K562 (cell line): ENCODE measurements at regions not wholly inside any gene's neighbourhood (a gene's known extent, or its start where the extent isn't known, plus 50 kb on each side); places are given as distances from the start of the nearest gene placed in this dataset.

Source experiments
- ATAC-seq: fragments of 200-7000 bp; cut with Tn5 transposase; 3 replicates; pipeline ENCODE4 v1.9.1; 2020; ENCODE audit warnings: moderate library complexity
- BruUV-seq: library from RNA; stranded (reverse); fragments of 400-500 nt; replicated peaks from 2 replicates; lab custom pipeline; 2021; lab: Mats Ljungman, UMichigan
- CTCF ChIA-PET: fragments of 300-600 bp; formaldehyde crosslinking; extraction: SDS; loops from one replicate; lab custom pipeline; 2021; ENCODE audit warnings: low intra/inter-chr PET ratio; lab: Yijun Ruan, JAX
- POLR2A ChIA-PET: fragments of 300-600, 350-650 bp; sonication (Branson Sonifier 250); formaldehyde crosslinking; extraction: SDS; loops from one replicate; lab custom pipeline; 2021; ENCODE audit warnings: antibody characterized with exemption, inconsistent platforms; lab: Yijun Ruan, JAX
- DNase-seq, 4 experiments: peaks; one replicate each; pipeline versions ENCODE4 v3.0.0 to v3.0.0-alpha.2; 2011 to 2018; ENCODE audit warnings: low spot score in 3 of 4, mixed read lengths in 3 of 4; ENCODE audit errors: extremely low read depth in 1 of 4
- FAIRE-seq: peaks from 2 replicates; lab custom pipeline; 2011; peaks lifted over from hg19 to GRCh38; lab: Jason Lieb, UNC
- H2AFZ ChIP-seq: 2 replicates; pipeline ENCODE4 v1.6.0; 2011; ENCODE audit warnings: low read depth, low read length, control low read depth, inconsistent platforms
- H3K27ac ChIP-seq: fragments of 200-600 bp; 3 replicates; pipeline ENCODE4 v1.8.0; 2011; ENCODE audit warnings: low read depth, mild to moderate bottlenecking, control low read depth, inconsistent platforms, low read length, moderate library complexity, mixed read lengths; ENCODE audit errors: extremely low read depth
- H3K27me3 ChIP-seq, 2 experiments: fragments of 300-600 bp in 1 of 2; 2 replicates in 1 of 2; 3 replicates in 1 of 2; pipeline versions ENCODE4 v1.6.0 to v1.8.0; 2011; ENCODE audit warnings: inconsistent platforms in 2 of 2, low read length in 2 of 2, mild to moderate bottlenecking in 1 of 2, mixed read lengths in 1 of 2, moderate library complexity in 1 of 2; ENCODE audit not compliant: control insufficient read depth in 2 of 2, insufficient read depth in 2 of 2
- H3K36me3 ChIP-seq: fragments of 300-600 bp; 3 replicates; pipeline ENCODE4 v1.8.0; 2011; ENCODE audit warnings: mild to moderate bottlenecking, low read length, inconsistent platforms; ENCODE audit not compliant: control insufficient read depth, insufficient read depth
- H3K4me1 ChIP-seq, 2 experiments: fragments of 200-600 bp in 1 of 2; replicated peaks in 1 of 2; 2 replicates in 1 of 2; 3 replicates in 1 of 2; pipeline versions ENCODE4 v1.5.1 to v1.8.0; 2011; ENCODE audit warnings: inconsistent platforms in 2 of 2, low read length in 2 of 2, mild to moderate bottlenecking in 1 of 2, mixed read lengths in 1 of 2, moderate library complexity in 1 of 2; ENCODE audit not compliant: control insufficient read depth in 2 of 2, insufficient read depth in 2 of 2
- H3K4me2 ChIP-seq: 2 replicates; pipeline ENCODE4 v1.6.1; 2011; ENCODE audit warnings: low read length, control low read depth, inconsistent platforms, mixed read lengths; ENCODE audit not compliant: insufficient read depth
- H3K4me3 ChIP-seq: fragments of 200-600 bp; sonication (generic), shearing (Covaris generic); 2 replicates; pipeline ENCODE4 v1.5.1; 2016; ENCODE audit warnings: control low read depth, inconsistent platforms
- H3K79me2 ChIP-seq: fragments of 200-600 bp; 3 replicates; pipeline ENCODE4 v1.8.0; 2011; ENCODE audit warnings: low read length, inconsistent platforms; ENCODE audit not compliant: control insufficient read depth, insufficient read depth
- H3K9ac ChIP-seq, 2 experiments: 2 replicates each; pipeline versions ENCODE4 v1.6.0 to v1.6.1; 2011; ENCODE audit warnings: low read depth in 2 of 2, low read length in 2 of 2, control low read depth in 1 of 2, inconsistent platforms in 1 of 2, mild to moderate bottlenecking in 1 of 2, mixed read lengths in 1 of 2; ENCODE audit not compliant: insufficient read depth in 1 of 2
- H3K9me1 ChIP-seq: one replicate; pipeline ENCODE4 v1.6.0; 2011; ENCODE audit warnings: inconsistent platforms, mild to moderate bottlenecking, low read length, moderate library complexity; ENCODE audit not compliant: control insufficient read depth, insufficient read depth
- H3K9me3 ChIP-seq: replicated peaks from 2 replicates; pipeline ENCODE4 v1.5.1; 2011; ENCODE audit warnings: low read depth, low read length, inconsistent platforms; ENCODE audit not compliant: control insufficient read depth, insufficient read depth
- H4K20me1 ChIP-seq: replicated peaks from 2 replicates; pipeline ENCODE4 v1.6.1; 2011; ENCODE audit warnings: low read length, inconsistent platforms, mixed read lengths; ENCODE audit not compliant: control insufficient read depth, insufficient read depth
- ARID1B ChIP-seq: fragments of 450-650 bp; IDR thresholded peaks from 2 replicates; pipeline ENCODE4 v1.6.1; 2016; ENCODE audit warnings: antibody characterized with exemption, mild to moderate bottlenecking, inconsistent platforms
- BRD4 ChIP-seq: fragments of 200-600 bp; sonication (generic); IDR thresholded peaks from 2 replicates; pipeline ENCODE4 v1.6.1; 2017; ENCODE audit warnings: inconsistent platforms
- EGR1 ChIP-seq: fragments of 450-650 bp; conservative IDR thresholded peaks from 2 replicates; pipeline ENCODE4 v1.6.1; 2017; ENCODE audit warnings: mild to moderate bottlenecking
- FOXJ2 ChIP-seq: fragments of 200-800 bp; sonication (Bioruptor generic); IDR thresholded peaks from 2 replicates; pipeline ENCODE4 v1.6.1; 2016; ENCODE audit warnings: missing genetic modification characterization, missing compliant biosample characterization
- GABPB2 ChIP-seq: fragments of 250-450 bp; sonication (Bioruptor Pico); conservative IDR thresholded peaks from 2 replicates; pipeline ENCODE4 v1.5.1; 2021; ENCODE audit warnings: mild to moderate bottlenecking
- KDM2B ChIP-seq: fragments of 250-450 bp; sonication (Bioruptor Pico); IDR thresholded peaks from 2 replicates; pipeline ENCODE4 v1.8.0; 2021; ENCODE audit warnings: mild to moderate bottlenecking, moderate library complexity
- MED1 ChIP-seq: sonication (generic); formaldehyde crosslinking; IDR thresholded peaks from 2 replicates; pipeline ENCODE4 v1.8.1; 2023; ENCODE audit warnings: missing genetic modification reagents, borderline replicate concordance
- PHF20 ChIP-seq: fragments of 450-650 bp; IDR thresholded peaks from 2 replicates; pipeline ENCODE4 v1.6.1; 2018; ENCODE audit not compliant: partially characterized antibody
- PRPF4 ChIP-seq: fragments of 200-400 bp; formaldehyde crosslinking; IDR thresholded peaks from one replicate; pipeline ENCODE4 v1.6.1; 2017; ENCODE audit warnings: low read length, low read depth, mild to moderate bottlenecking; ENCODE audit not compliant: insufficient read depth, poor library complexity, severe bottlenecking
- RBM15 ChIP-seq: fragments of 200-400 bp; formaldehyde crosslinking; IDR thresholded peaks from 2 replicates; pipeline ENCODE4 v1.6.1; 2018; ENCODE audit warnings: mild to moderate bottlenecking, low read length, moderate library complexity; ENCODE audit not compliant: insufficient read depth
- RBM17 ChIP-seq: fragments of 200-400 bp; formaldehyde crosslinking; IDR thresholded peaks from 2 replicates; pipeline ENCODE4 v1.6.1; 2017; ENCODE audit warnings: low read depth, mild to moderate bottlenecking, low read length, borderline replicate concordance
- RFX5 ChIP-seq: IDR thresholded peaks from 2 replicates; pipeline ENCODE4 v1.6.1; 2011; ENCODE audit warnings: low read depth, mild to moderate bottlenecking, improper control_type of control experiment, low read length
- ZNF239 ChIP-seq: fragments of 250-450 bp; sonication (Bioruptor Pico); IDR thresholded peaks from 2 replicates; pipeline ENCODE4 v1.4.0; 2020; ENCODE audit warnings: mild to moderate bottlenecking
- ZNF668 ChIP-seq: fragments of 250-450 bp; sonication (Bioruptor Pico); IDR thresholded peaks from 2 replicates; pipeline ENCODE4 v1.8.0; 2022; ENCODE audit warnings: mild to moderate bottlenecking, inconsistent platforms
- ZNF696 ChIP-seq: fragments of 250-450 bp; sonication (Bioruptor Pico); conservative IDR thresholded peaks from 2 replicates; pipeline ENCODE4 v1.4.0; 2020; ENCODE audit warnings: mild to moderate bottlenecking, moderate library complexity
- ZNF75A ChIP-seq: fragments of 450-650 bp; formaldehyde crosslinking; IDR thresholded peaks from 2 replicates; pipeline ENCODE4 v1.4.0; 2020; ENCODE audit warnings: mild to moderate bottlenecking
- ZNF780A ChIP-seq: fragments of 250-450 bp; sonication (Bioruptor Pico); IDR thresholded peaks from 2 replicates; pipeline ENCODE4 v1.5.0; 2021; ENCODE audit warnings: mild to moderate bottlenecking
- ZNF785 ChIP-seq: fragments of 250-450 bp; sonication (Bioruptor Pico); IDR thresholded peaks from 2 replicates; pipeline ENCODE4 v1.4.0; 2020; ENCODE audit warnings: mild to moderate bottlenecking
- WGBS: fragments of 100-300 bp; shearing (Covaris generic); methylation state at CpG from one replicate; pipeline ENCODE4 v1.1.6; 2016; ENCODE audit warnings: low coverage, mixed read lengths; ENCODE audit not compliant: insufficient coverage; ENCODE audit errors: missing lambda C conversion rate; 5-methylcytosine and 5-hydroxymethylcytosine counted together
- in situ Hi-C: fragments of 300-500 bp; cut with MboI; formaldehyde crosslinking; loops from 4 replicates; pipeline ENCODE4 v1.15.0; 2018; ENCODE audit warnings: inconsistent platforms, mixed read lengths
- intact Hi-C: fragments of 100-400 bp; cut with micrococcal nuclease; formaldehyde crosslinking; loops from 2 replicates; pipeline ENCODE4 v1.14.2; 2022
- TF ChIP-seq, protein P1 (sequence below): sonication (generic); formaldehyde crosslinking; IDR thresholded peaks from 2 replicates; pipeline ENCODE4 v1.8.0; 2023; ENCODE audit warnings: mild to moderate bottlenecking, missing genetic modification reagents
- TF ChIP-seq, protein P2 (sequence below): fragments of 250-450 bp; sonication (Bioruptor Pico); IDR thresholded peaks from 2 replicates; pipeline ENCODE4 v1.4.0; 2020

DNA sequence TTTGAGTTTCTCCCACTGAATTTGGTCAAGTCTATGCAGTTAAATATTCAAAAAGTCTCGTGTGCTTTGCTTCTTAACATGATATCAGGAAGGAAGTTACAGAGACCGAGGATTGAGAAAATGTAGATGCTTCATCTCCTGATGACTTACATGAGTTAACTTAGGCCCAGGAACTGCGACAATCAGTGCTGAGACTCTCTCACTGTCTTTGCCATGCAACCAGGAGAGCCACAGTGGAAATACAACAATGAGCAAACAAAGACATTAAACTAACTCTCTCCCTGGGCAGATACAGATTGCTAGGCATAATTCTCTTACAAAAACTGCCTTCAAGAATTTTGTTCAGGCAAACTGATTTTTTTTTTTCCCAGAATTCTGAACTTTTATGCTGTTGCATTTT lies 440.6 kb upstream of the EPHA7 start:
- no peak for DNase-seq
- H3K36me3 ChIP-seq = no peaks in the 10 kb centered on the region
- TF ChIP-seq GABPB2 (CRISPR knock-in tag) = no peak
- TF ChIP-seq PRPF4 = no peak
- no peak for TF ChIP-seq KDM2B (CRISPR knock-in tag)
- TF ChIP-seq MED1 (CRISPR knock-in tag) = no peak
- no peak for TF ChIP-seq ZNF75A (CRISPR knock-in tag)
- TF ChIP-seq RBM17 = no peak
- no peak for TF ChIP-seq RBM15
- no peak for TF ChIP-seq BRD4
- no peak for TF ChIP-seq ZNF780A
- no peak for TF ChIP-seq ZNF668 (CRISPR knock-in tag)
- no peak for TF ChIP-seq ZNF696 (CRISPR knock-in tag)
- no peak for TF ChIP-seq ZNF785 (CRISPR knock-in tag)
- no peak for TF ChIP-seq ARID1B
- no peak for TF ChIP-seq PHF20
- no peak for TF ChIP-seq ZNF239 (CRISPR knock-in tag)
- no peak for TF ChIP-seq RFX5
- no peak for TF ChIP-seq FOXJ2 (tag)
- TF ChIP-seq, protein P1, sequence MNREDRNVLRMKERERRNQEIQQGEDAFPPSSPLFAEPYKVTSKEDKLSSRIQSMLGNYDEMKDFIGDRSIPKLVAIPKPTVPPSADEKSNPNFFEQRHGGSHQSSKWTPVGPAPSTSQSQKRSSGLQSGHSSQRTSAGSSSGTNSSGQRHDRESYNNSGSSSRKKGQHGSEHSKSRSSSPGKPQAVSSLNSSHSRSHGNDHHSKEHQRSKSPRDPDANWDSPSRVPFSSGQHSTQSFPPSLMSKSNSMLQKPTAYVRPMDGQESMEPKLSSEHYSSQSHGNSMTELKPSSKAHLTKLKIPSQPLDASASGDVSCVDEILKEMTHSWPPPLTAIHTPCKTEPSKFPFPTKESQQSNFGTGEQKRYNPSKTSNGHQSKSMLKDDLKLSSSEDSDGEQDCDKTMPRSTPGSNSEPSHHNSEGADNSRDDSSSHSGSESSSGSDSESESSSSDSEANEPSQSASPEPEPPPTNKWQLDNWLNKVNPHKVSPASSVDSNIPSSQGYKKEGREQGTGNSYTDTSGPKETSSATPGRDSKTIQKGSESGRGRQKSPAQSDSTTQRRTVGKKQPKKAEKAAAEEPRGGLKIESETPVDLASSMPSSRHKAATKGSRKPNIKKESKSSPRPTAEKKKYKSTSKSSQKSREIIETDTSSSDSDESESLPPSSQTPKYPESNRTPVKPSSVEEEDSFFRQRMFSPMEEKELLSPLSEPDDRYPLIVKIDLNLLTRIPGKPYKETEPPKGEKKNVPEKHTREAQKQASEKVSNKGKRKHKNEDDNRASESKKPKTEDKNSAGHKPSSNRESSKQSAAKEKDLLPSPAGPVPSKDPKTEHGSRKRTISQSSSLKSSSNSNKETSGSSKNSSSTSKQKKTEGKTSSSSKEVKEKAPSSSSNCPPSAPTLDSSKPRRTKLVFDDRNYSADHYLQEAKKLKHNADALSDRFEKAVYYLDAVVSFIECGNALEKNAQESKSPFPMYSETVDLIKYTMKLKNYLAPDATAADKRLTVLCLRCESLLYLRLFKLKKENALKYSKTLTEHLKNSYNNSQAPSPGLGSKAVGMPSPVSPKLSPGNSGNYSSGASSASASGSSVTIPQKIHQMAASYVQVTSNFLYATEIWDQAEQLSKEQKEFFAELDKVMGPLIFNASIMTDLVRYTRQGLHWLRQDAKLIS = no peak
- no peak for TF ChIP-seq EGR1
- TF ChIP-seq, protein P2, sequence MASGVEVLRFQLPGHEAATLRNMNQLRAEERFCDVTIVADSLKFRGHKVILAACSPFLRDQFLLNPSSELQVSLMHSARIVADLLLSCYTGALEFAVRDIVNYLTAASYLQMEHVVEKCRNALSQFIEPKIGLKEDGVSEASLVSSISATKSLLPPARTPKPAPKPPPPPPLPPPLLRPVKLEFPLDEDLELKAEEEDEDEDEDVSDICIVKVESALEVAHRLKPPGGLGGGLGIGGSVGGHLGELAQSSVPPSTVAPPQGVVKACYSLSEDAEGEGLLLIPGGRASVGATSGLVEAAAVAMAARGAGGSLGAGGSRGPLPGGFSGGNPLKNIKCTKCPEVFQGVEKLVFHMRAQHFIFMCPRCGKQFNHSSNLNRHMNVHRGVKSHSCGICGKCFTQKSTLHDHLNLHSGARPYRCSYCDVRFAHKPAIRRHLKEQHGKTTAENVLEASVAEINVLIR = no peak
- WGBS = 0% methylated on average over 3 of the region's 3 CpGs
- ATAC-seq = no peak
- H3K9me3 ChIP-seq = no peaks in the 10 kb centered on the region
- H2AFZ ChIP-seq = no peak overlapping the region
- no TSS peak for BruUV-seq
- POLR2A ChIA-PET = no interaction called here
- in situ Hi-C loops = no loop called here
- no peak overlapping the region for H3K27ac ChIP-seq
- no peaks in the 10 kb centered on the region for H3K27me3 ChIP-seq
- intact Hi-C loops = no loop called here
- no peak overlapping the region for H3K9ac ChIP-seq
- FAIRE-seq = no peak
- H3K79me2 ChIP-seq = no peaks in the 10 kb centered on the region
- no peak overlapping the region for H3K4me2 ChIP-seq
- H3K9me1 ChIP-seq = no peaks in the 10 kb centered on the region
- CTCF ChIA-PET = no interaction called here
- H4K20me1 ChIP-seq = no peaks in the 10 kb centered on the region
- H3K4me3 ChIP-seq = no peak overlapping the region
- no peaks in the 10 kb centered on the region for H3K4me1 ChIP-seq
